HCT116 (cell line): ENCODE measurements at regions not wholly inside any gene's neighbourhood (a gene's known extent, or its start where the extent isn't known, plus 50 kb on each side); places are given as distances from the start of the nearest gene placed in this dataset.

ENCODE experiments used
- ATAC-seq: fragments of 200-7000 bp; cut with Tn5 transposase; 2 replicates; pipeline ENCODE4 v1.9.1; 2020; ENCODE audit warnings: mild to moderate bottlenecking, moderate library complexity
- BruUV-seq: library from RNA; stranded (reverse); fragments of 400-500 nt; replicated peaks from 2 replicates; lab custom pipeline; 2021; lab: Mats Ljungman, UMichigan
- CTCF ChIA-PET: fragments of 300-600 bp; sonication (Branson Sonifier 250); formaldehyde crosslinking; loops from one replicate; lab custom pipeline; 2021; ENCODE audit warnings: antibody characterized with exemption; lab: Charles Lee
- POLR2A ChIA-PET: fragments of 300-600, 350-600 bp; sonication (Branson Sonifier 250); formaldehyde crosslinking; loops from one replicate; lab custom pipeline; 2021; ENCODE audit warnings: antibody characterized with exemption; lab: Charles Lee
- RAD21 ChIA-PET, 2 experiments: fragments of 300-600 bp; sonication (Branson Sonifier 250); formaldehyde crosslinking; loops; one replicate each; lab custom pipeline; 2023; ENCODE audit warnings: low total read pairs in 2 of 2; ENCODE audit not compliant: uncharacterized antibody in 2 of 2, unreplicated experiment in 2 of 2, low non-redundant PET in 1 of 2; lab: Charles Lee
- DNase-seq: peaks from one replicate; pipeline ENCODE4 v3.0.0-alpha.2; 2010; ENCODE audit warnings: low read depth, low spot score
- H2AFZ ChIP-seq: fragments of 200-600 bp; shearing (Covaris generic), sonication (generic); 2 replicates; pipeline ENCODE4 v1.6.1; 2017; ENCODE audit warnings: low read depth, mixed run types, mixed read lengths, antibody characterized with exemption, low read length; ENCODE audit not compliant: poor library complexity, severe bottlenecking
- H3K27ac ChIP-seq: 2 replicates; pipeline ENCODE4 v1.5.1; 2012; ENCODE audit warnings: low read depth, low read length
- H3K27me3 ChIP-seq: fragments of 200-600 bp; sonication (generic); 2 replicates; pipeline ENCODE4 v1.6.1; 2016; ENCODE audit warnings: mixed run types, low read length, mixed read lengths; ENCODE audit not compliant: insufficient read depth
- H3K36me3 ChIP-seq, 2 experiments: fragments of 200-500 bp in 1 of 2; fragments of 200-600 bp in 1 of 2; sonication (Bioruptor generic) in 1 of 2; sonication (generic) in 1 of 2; 2 replicates each; pipeline versions ENCODE4 v1.5.1 to v1.6.1; 2014 to 2016; ENCODE audit warnings: low read length in 2 of 2, inconsistent platforms in 1 of 2, mixed read lengths in 1 of 2, mixed run types in 1 of 2; ENCODE audit not compliant: insufficient read depth in 2 of 2, control insufficient read depth in 1 of 2
- H3K4me1 ChIP-seq, 2 experiments: fragments of 200-600 bp in 1 of 2; sonication (generic) in 1 of 2; 2 replicates each; pipeline versions ENCODE4 v1.5.1 to v1.6.1; 2012 to 2017; ENCODE audit warnings: low read length in 2 of 2, inconsistent platforms in 1 of 2, mild to moderate bottlenecking in 1 of 2, mixed read lengths in 1 of 2, mixed run types in 1 of 2, moderate library complexity in 1 of 2; ENCODE audit not compliant: insufficient read depth in 2 of 2, control insufficient read depth in 1 of 2
- H3K4me2 ChIP-seq: fragments of 200-600 bp; sonication (generic); 2 replicates; pipeline ENCODE4 v1.6.1; 2017; ENCODE audit warnings: mixed run types, low read length, mixed read lengths
- H3K4me3 ChIP-seq, 2 experiments: fragments of 200-600 bp in 1 of 2; sonication (generic) in 1 of 2; replicated peaks in 1 of 2; 2 replicates each; pipeline ENCODE4 v1.5.1; 2011 to 2016; ENCODE audit warnings: low read length in 2 of 2, control low read depth in 1 of 2, low read depth in 1 of 2, mild to moderate bottlenecking in 1 of 2, mixed read lengths in 1 of 2, mixed run types in 1 of 2
- H3K79me2 ChIP-seq: fragments of 200-600 bp; sonication (generic); 2 replicates; pipeline ENCODE4 v1.6.1; 2017; ENCODE audit warnings: mild to moderate bottlenecking, mixed run types, low read length, moderate library complexity, mixed read lengths; ENCODE audit not compliant: insufficient read depth
- H3K9ac ChIP-seq: fragments of 200-600 bp; sonication (generic); 2 replicates; pipeline ENCODE4 v1.6.1; 2016; ENCODE audit warnings: low read length, mixed read lengths
- H3K9me2 ChIP-seq: fragments of 200-600 bp; sonication (generic), shearing (Covaris generic); 2 replicates; pipeline ENCODE4 v1.6.1; 2017; ENCODE audit warnings: mixed run types, mild to moderate bottlenecking, moderate library complexity; ENCODE audit not compliant: insufficient read depth
- H3K9me3 ChIP-seq, 2 experiments: fragments of 200-500 bp in 1 of 2; fragments of 200-600 bp in 1 of 2; sonication (Bioruptor generic) in 1 of 2; sonication (generic) in 1 of 2; 2 replicates each; pipeline ENCODE4 v1.6.1; 2014 to 2017; ENCODE audit warnings: low read length in 2 of 2, mixed read lengths in 2 of 2, inconsistent platforms in 1 of 2, low read depth in 1 of 2, mild to moderate bottlenecking in 1 of 2, mixed run types in 1 of 2, moderate library complexity in 1 of 2; ENCODE audit not compliant: control insufficient read depth in 1 of 2, insufficient read depth in 1 of 2
- H4K20me1 ChIP-seq: fragments of 200-600 bp; sonication (generic), shearing (Covaris generic); 2 replicates; pipeline ENCODE4 v1.6.1; 2017; ENCODE audit warnings: mixed run types, mild to moderate bottlenecking, moderate library complexity; ENCODE audit not compliant: insufficient read depth
- CBX3 ChIP-seq: IDR thresholded peaks from 2 replicates; pipeline ENCODE4 v1.6.1; 2012; ENCODE audit warnings: low read depth
- CEBPB ChIP-seq: IDR thresholded peaks from 2 replicates; pipeline ENCODE4 v1.6.1; 2012; ENCODE audit warnings: low read depth
- EZH2phosphoT487 ChIP-seq: fragments of 200-600 bp; IDR thresholded peaks from 2 replicates; pipeline ENCODE4 v1.6.1; 2018; ENCODE audit warnings: antibody characterized with exemption, borderline replicate concordance
- FOSL1 ChIP-seq: IDR thresholded peaks from 2 replicates; pipeline ENCODE4 v1.6.1; 2012; ENCODE audit warnings: low read depth
- MAX ChIP-seq: IDR thresholded peaks from 2 replicates; pipeline ENCODE4 v1.6.1; 2012
- POLR2A ChIP-seq: IDR thresholded peaks from 2 replicates; pipeline ENCODE4 v1.7.0; 2011; ENCODE audit warnings: borderline replicate concordance; ENCODE audit not compliant: insufficient read depth, insufficient read length; ENCODE audit errors: extremely low read depth
- POLR2AphosphoS5 ChIP-seq: IDR thresholded peaks from 2 replicates; pipeline ENCODE4 v1.6.1; 2011; ENCODE audit warnings: mild to moderate bottlenecking, low read depth, low read length, moderate library complexity
- REST ChIP-seq: IDR thresholded peaks from 2 replicates; pipeline ENCODE4 v1.6.1; 2012; ENCODE audit warnings: low read depth
- SIN3A ChIP-seq: IDR thresholded peaks from 2 replicates; pipeline ENCODE4 v1.6.1; 2012; ENCODE audit warnings: low read depth
- SP1 ChIP-seq: IDR thresholded peaks from 2 replicates; pipeline ENCODE4 v1.6.1; 2012; ENCODE audit warnings: low read depth
- TCF7L2 ChIP-seq: IDR thresholded peaks from 2 replicates; pipeline ENCODE4 v1.7.0; 2011; ENCODE audit warnings: borderline replicate concordance, inconsistent platforms; ENCODE audit not compliant: insufficient read depth, insufficient read length; ENCODE audit errors: extremely low read depth
- intact Hi-C: fragments of 100-400 bp; cut with micrococcal nuclease; formaldehyde crosslinking; loops from 2 replicates; pipeline ENCODE4 v1.10.0; 2022
- TF ChIP-seq, protein P1 (sequence below): IDR thresholded peaks from 2 replicates; pipeline ENCODE4 v1.6.1; 2012

GRCh38 chr2:144143294-144144151 is 376.4 kb downstream of the ZEB2 start:
- Histone ChIP-seq H3K9me2 (no peaks in the 10 kb centered on the region), H3K79me2 (no peaks in the 10 kb centered on the region), H3K27ac (no peak overlapping the region), H3K4me1 (no peaks in the 10 kb centered on the region), H3K4me2 (no peak overlapping the region), H2AFZ (no peak overlapping the region), H3K9ac (no peak overlapping the region), H4K20me1 (no peaks in the 10 kb centered on the region), H3K27me3 (no peaks in the 10 kb centered on the region), H3K4me3 (no peak overlapping the region), H3K9me3 (no peaks in the 10 kb centered on the region), H3K36me3 (no peaks in the 10 kb centered on the region)
- ChIA-PET RAD21 (no interaction called here), POLR2A (no interaction called here), CTCF (no interaction called here)
- TF ChIP-seq SP1 (no peak), CEBPB (no peak), POLR2AphosphoS5 (no peak)
- TF ChIP-seq, protein P1, sequence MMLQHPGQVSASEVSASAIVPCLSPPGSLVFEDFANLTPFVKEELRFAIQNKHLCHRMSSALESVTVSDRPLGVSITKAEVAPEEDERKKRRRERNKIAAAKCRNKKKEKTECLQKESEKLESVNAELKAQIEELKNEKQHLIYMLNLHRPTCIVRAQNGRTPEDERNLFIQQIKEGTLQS = no peak
- no TSS peak for BruUV-seq
- DNase-seq = no peak
- intact Hi-C loops = no loop called here
- no peak for ATAC-seq

- H3K27me3 ChIP-seq = no peaks in the 10 kb centered on the region
- H3K79me2 ChIP-seq = no peaks in the 10 kb centered on the region
- H3K4me2 ChIP-seq = no peak overlapping the region
- ChIA-PET CTCF (no interaction called here), POLR2A (no interaction called here), RAD21 (no interaction called here)
- H3K27ac ChIP-seq = no peak overlapping the region
- no peak overlapping the region for H3K4me3 ChIP-seq
- TF ChIP-seq MAX (no peak), EZH2phosphoT487 (no peak), SIN3A (no peak), TCF7L2 (no peak), FOSL1 (no peak), POLR2A (no peak), CBX3 (no peak), REST (no peak)
- TF ChIP-seq, protein P1 = no peak
- intact Hi-C loops = no loop called here
- ATAC-seq = no peak
- H2AFZ ChIP-seq = no peak overlapping the region
- no peaks in the 10 kb centered on the region for H3K36me3 ChIP-seq
- H3K4me1 ChIP-seq = no peaks in the 10 kb centered on the region
- no TSS peak for BruUV-seq
- no peak for DNase-seq
- H3K9me3 ChIP-seq = no peaks in the 10 kb centered on the region
- no peaks in the 10 kb centered on the region for H3K9me2 ChIP-seq
- no peak overlapping the region for H3K9ac ChIP-seq
- no peaks in the 10 kb centered on the region for H4K20me1 ChIP-seq
Observed at GRCh38 chr2:144140891-144141290, 379.0 kb downstream of the ZEB2 start.
